ENCODE measurements at regions not wholly inside any gene's neighbourhood (a gene's known extent, or its start where the extent isn't known, plus 50 kb on each side); places are given as distances from the start of the nearest gene placed in this dataset.

DNA sequence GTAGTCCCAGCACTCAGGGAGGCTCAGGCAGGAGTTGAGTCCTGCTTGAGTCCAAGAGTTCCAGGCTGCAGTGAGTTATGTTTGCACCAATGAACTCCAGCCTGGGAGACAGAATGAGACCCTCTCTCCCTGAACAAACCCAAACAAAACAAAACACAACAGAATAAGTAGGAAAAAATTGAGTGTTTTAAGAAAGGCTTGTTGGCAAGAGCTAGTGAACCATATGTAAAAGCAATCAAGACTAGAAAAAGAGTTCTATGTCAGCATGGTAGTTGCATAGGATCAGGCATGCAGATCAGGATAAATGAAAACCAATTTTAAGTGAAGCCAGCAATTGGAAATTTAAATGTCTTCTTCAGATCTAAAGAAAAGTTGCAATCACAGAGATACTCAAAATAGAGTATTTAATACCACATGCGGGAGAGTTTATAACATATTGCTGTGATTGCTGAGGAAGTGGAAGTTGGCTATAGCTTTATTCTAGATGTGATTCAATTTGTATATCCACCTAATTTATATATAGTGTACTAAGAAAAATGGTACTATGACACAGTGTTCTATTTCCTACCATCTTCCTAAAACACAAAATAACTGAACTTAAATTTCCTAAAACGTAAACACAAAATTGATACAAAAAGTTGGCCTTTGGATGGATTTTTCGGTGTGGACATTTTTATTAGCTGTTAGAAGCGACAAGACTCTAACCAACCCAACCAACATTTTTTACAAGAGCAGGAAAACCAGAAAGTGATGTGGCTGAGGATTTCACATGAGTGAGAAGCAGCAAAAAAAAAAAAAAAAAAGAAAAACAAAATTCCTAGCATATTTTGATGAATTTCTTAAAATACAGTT lies 101.9 kb upstream of the ROBO1 start:
- TF ChIP-seq, protein P1, sequence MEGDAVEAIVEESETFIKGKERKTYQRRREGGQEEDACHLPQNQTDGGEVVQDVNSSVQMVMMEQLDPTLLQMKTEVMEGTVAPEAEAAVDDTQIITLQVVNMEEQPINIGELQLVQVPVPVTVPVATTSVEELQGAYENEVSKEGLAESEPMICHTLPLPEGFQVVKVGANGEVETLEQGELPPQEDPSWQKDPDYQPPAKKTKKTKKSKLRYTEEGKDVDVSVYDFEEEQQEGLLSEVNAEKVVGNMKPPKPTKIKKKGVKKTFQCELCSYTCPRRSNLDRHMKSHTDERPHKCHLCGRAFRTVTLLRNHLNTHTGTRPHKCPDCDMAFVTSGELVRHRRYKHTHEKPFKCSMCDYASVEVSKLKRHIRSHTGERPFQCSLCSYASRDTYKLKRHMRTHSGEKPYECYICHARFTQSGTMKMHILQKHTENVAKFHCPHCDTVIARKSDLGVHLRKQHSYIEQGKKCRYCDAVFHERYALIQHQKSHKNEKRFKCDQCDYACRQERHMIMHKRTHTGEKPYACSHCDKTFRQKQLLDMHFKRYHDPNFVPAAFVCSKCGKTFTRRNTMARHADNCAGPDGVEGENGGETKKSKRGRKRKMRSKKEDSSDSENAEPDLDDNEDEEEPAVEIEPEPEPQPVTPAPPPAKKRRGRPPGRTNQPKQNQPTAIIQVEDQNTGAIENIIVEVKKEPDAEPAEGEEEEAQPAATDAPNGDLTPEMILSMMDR (IDR thresholded peaks at IDR 0.05; ENCODE audit: low read depth, low read length, missing control alignments): no peak

DNA sequence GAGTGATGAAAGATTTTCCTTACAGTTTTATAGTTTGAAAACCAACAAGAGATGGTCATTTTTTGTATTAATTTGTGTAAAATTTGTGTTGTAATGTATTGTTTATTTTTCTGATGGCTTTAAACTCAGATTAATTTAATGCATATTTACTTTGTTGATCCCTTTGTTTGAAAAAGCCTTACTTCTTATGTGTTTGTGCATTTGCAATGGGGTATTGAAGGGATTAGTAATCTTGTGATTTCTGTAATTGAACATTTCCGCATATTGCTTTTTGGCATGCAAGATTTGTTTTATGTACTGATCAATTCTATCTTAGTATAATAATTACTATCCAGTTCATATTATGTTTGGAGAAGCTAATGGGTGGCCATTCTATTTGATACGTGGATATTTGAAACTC lies 98.4 kb upstream of the ROBO1 start:
- DNase-seq (ENCODE audit: extremely low read depth, low read depth): no peak
- no peak overlapping the region for H3K4me3 ChIP-seq (replicated peaks; ENCODE audit: low read depth, low read length)
- TF ChIP-seq, protein P1 (IDR thresholded peaks at IDR 0.05; ENCODE audit: low read depth, low read length, missing control alignments): no peak

More for the DNA sequence above, 101.9 kb upstream of the ROBO1 start:
- no peak overlapping the region for H3K4me3 ChIP-seq (replicated peaks; ENCODE audit: low read depth, low read length)
- no peak for DNase-seq (ENCODE audit: extremely low read depth, low read depth)

GRCh38 chr3:79864077-79864476 lies 96.3 kb upstream of the ROBO1 start:
- TF ChIP-seq, protein P1 (IDR thresholded peaks at IDR 0.05; ENCODE audit: low read depth, low read length, missing control alignments): no peak
- no peak for DNase-seq (ENCODE audit: extremely low read depth, low read depth)
- H3K4me3 ChIP-seq (replicated peaks; ENCODE audit: low read depth, low read length): no peak overlapping the region

- TF ChIP-seq, protein P1 (IDR thresholded peaks at IDR 0.05; ENCODE audit: low read depth, low read length, missing control alignments): no peak
- H3K4me3 ChIP-seq (replicated peaks; ENCODE audit: low read depth, low read length): no peak overlapping the region
- DNase-seq (ENCODE audit: extremely low read depth, low read depth): no peak
These were observed 81.1 kb upstream of the ROBO1 start for GRCh38 chr3:79848876-79849275.

DNA sequence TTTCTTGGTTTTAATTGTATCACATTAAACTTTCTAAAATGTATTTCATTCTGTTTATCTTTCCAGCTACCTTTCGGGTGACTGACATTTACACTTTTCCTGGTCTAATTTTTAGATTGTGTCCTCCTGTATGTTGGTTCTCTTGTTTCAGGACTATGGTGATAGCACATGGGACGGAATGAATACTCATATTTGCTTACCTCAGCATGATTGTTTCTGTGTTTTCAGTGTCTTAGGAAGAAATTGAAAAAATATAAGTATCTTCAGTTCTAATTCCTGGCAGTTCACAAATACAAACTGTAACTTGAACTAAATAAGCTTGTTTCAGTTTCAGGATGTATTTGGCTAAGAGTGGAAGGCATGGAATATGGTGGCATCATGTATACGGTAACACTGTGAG lies 80.1 kb upstream of the ROBO1 start:
- TF ChIP-seq, protein P1 (IDR thresholded peaks at IDR 0.05; ENCODE audit: low read depth, low read length, missing control alignments): no peak

DNA sequence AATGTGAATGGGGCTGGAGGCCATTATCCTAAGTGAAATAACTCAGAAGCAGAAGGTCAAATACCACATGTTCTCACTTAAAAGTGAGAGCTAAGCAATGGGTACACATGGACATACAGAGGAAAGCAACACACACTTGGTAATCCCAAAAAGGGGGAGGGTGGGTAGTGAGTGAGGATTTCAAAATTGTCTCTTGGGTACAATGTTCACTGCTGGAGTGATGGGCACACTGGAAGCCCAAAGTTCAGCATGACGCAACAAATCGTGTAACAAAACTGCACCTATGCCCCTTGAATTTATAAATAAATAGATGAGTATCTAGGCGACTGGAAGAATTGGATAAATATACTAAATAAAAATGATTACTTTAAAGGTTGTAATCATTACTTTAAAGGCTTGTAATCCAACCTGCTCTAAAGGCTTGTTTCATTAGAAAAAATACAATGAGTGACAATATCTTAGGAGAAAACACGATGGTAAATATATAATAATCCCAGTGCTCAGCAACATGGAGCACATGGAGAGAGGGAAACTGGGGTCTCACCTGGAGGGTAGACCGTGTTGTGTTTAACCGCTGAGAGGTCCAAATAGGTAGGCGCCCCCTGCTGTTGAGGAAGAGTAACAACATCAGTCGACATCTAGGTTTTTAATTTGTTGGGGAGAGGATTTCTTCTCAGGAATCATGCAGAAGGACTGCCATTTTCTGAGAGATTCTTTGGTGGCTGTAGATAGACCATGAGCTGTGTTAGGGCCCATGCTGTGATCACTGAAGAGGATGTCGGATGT lies 78.5 kb upstream of the ROBO1 start:
- H3K4me3 ChIP-seq (replicated peaks; ENCODE audit: low read depth, low read length): no peak overlapping the region
- TF ChIP-seq, protein P1 (IDR thresholded peaks at IDR 0.05; ENCODE audit: low read depth, low read length, missing control alignments): peak; percentile 39
- no peak for DNase-seq (ENCODE audit: extremely low read depth, low read depth)

More for the DNA sequence above, 80.1 kb upstream of the ROBO1 start:
- no peak overlapping the region for H3K4me3 ChIP-seq (replicated peaks; ENCODE audit: low read depth, low read length)
- no peak for DNase-seq (ENCODE audit: extremely low read depth, low read depth)
